NT2/D1 (cell line): ENCODE measurements at regions not wholly inside any gene's neighbourhood (a gene's known extent, or its start where the extent isn't known, plus 50 kb on each side); places are given as distances from the start of the nearest gene placed in this dataset.

Experiments
- SUZ12 ChIP-seq: IDR thresholded peaks from 2 replicates; pipeline ENCODE4 v1.6.1; 2011; ENCODE audit not compliant: insufficient read length, insufficient read depth; ENCODE audit errors: extremely low read depth
- YY1 ChIP-seq: IDR thresholded peaks from 2 replicates; pipeline ENCODE4 v1.6.1; 2011; ENCODE audit not compliant: insufficient read length, insufficient read depth
- ZNF274 ChIP-seq: IDR thresholded peaks from 2 replicates; pipeline ENCODE4 v1.6.1; 2011; ENCODE audit warnings: mild to moderate bottlenecking, low read depth, low read length

GRCh38 chr14:101045511-101045910 lies 142.0 kb upstream of the RTL1 start:
- no peak for TF ChIP-seq ZNF274
- no peak for TF ChIP-seq YY1
- TF ChIP-seq SUZ12, result no peak
